ENCODE measurements at regions not wholly inside any gene's neighbourhood (a gene's known extent, or its start where the extent isn't known, plus 50 kb on each side); places are given as distances from the start of the nearest gene placed in this dataset.

DNA sequence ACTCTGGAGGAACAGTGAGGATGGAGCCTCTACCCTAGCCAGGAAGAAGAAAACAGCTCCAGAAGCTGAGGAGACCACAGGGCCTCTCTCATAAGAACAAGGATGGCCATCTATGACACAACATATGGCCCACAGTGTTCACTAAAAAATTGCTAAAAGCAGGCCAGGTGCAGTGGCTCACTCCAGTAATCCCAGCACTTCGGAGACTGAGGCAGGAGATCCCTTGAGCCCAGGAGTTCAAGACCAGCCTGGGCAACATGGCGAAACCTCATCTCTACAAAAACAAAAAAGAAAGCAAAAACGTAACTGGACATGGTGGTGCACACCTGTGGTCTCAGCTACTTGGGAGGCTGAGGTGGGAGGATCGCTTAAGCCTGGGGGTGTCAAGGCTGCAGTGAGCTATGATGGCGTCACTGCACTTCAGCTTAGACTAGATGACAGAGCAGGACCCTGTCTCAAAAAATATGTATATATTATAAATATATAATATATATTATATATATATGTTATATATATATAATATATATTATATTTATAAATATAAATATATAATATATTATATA, 103.1 kb downstream of the TOMM20 start:
- no peak for DNase-seq

DNA sequence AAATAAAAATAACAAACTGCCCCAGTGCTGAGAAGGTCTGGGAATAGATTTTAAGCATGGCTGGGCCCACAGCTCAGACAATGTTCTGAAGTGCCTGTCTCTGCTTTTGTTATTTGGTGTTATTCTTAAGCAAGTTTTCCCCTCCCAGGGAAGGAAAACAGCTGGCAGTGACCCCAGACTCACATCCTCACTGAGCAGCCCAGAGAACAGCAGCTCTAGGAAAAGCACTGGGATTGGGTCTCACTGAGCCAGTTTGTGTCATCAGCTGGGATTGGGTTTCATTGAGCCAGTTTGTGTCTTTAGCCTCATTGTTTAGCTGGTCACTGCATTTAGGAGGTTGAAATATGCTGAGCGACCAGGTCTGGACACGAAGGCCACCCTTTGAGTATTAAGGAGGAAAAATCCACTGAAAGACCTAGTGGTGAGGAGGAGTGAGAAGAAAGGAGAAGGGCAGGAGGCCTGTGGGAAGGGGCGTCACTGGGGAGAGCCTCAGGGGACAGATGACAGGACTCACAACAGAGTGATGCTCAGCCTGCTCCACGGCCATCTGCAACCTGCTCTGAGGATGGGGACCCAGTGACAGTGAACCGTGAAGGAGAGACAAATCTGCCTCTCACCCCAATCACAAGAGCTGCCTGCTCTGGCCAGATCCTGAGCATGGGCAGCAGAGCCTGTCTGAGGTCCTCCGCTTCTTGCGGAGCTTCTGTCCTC, 103.8 kb downstream of the TOMM20 start:
- no peak for DNase-seq

DNA sequence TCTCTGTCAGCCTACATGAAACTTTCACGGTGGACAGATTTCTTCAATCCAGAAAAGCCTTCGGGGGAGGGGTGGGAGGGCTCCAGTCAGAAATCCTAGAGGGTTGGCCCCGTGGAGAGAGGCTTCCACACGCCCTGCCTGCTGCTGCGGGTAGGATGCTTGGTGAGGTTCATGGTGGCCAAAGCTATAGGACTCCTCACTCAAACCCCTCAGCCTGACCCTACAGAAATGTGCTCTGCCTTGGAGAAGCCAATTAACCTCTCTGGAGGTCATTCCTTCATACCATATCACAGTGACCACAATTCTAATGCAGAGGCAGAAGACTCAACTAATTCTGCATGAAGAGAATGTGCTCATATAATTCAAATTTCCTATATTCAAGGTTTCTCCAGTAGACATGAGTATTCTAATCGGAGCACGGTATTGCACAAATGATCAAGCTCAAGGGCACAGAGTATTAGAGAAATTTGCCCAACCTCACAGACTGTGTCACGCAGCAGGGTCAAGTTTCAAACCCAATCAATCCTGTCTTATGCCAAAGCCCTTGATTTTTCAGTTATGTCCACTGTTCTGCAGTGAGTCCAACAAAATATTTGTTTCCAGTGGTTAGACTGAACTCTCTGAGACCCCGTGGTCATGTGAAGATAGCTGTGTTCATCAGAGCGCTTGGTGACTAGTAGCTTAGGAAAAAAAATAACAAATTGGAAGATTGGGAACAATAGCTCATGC, 104.8 kb downstream of the TOMM20 start:
- DNase-seq, result no peak

DNA sequence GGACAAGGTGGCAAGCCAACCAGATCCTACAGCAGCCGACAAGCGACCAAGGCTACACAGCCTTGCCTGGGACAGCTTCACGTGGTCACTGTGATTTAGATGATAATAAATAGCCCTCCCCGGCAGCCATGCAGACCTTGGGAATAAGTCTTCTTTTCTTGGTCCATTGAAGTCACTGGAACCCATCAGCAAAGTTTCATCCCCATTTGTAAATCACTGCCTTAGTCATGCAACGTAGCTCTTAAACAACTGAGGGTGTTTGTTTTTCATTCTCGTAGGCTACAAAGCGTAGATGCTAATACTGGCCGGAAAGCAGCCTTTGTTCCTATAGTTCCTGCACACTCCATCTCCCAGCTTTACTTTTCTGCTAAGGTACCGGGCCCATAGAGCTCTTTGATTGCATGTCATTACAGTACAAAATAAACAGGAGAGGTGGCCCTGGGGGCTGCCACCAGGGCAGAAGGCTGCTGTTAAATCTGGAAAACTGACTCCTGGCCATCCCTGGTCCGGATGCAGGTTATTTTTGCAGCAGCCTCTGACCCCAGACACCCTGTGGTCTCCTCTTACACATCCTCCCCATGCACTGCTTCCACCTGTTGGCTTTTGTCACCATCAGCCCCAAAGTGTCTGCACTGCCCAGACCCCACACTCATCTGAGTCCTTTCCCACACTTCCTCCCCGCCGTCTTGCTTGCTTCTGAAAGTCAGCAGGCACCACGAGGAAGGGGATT, 105.5 kb downstream of the TOMM20 start:
- no peak for DNase-seq

DNA sequence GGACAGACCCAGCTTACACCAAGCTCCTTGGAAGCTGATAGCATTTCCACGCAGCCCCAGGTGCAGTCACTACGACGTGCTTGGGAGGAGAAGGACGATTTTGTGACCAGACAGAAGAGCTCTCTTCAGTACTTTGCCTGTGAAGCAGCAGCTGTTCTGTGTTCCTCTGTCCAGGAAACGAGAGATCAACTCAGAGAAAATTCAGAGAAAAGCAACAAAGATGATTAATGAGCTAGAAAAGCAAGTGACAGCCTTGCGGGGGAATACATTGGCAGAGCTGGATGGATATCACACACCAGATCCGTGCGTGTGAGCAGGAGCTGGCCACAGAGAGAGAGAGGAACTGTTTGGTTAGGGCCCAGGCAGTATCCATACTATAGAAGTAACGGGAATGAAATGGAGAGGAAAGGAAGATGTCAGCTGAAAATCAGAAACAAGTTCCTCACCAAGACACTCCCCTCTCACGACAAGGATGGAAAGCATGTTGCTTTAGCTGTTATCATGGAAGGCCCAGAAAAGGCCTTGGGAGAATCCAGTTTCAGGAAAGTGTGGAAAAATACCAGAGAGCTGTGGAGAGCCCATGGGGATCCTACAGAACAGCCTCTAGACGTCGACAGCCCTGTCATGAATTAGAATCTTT, 106.2 kb downstream of the TOMM20 start:
- no peak for DNase-seq

DNA sequence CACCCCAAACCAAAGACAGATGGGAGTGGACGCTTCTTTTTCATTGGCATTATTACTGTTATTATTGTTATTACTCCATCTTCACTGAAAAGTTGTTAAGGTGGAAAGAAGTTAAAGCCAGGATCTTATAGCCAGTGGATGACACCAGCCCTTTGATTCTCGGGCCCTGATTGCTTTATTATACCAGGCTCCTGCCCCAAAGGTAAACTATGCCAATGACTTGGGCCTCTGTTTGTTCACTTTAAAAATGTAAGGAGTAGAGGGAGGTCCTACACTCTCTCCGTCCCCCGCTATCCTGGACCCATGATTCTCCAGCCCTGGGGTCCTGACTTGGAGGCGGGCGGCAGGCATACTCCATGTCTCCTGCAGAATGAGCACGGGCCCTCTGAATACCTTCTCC, 106.8 kb downstream of the TOMM20 start:
- no peak for DNase-seq

DNA sequence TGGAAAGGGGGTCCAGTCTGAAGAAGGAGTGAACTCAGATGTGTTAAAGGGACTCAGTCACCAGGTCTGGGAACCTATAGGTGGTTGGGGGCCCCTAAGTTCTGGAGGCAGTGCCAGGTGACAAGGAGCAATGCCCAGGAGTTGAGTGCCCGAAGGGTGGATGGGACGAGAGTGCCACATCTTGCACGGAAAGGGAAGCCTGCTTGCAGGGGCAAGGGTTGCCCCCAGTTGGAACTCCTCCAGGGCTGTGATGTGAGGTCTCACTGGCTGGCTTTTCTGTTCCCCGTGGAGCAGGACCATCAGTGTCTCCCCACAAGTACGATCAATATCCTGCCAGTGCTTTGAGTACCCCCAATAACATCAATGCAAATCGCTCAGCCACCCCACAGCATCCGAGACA, 107.3 kb downstream of the TOMM20 start:
- no peak for DNase-seq

DNA sequence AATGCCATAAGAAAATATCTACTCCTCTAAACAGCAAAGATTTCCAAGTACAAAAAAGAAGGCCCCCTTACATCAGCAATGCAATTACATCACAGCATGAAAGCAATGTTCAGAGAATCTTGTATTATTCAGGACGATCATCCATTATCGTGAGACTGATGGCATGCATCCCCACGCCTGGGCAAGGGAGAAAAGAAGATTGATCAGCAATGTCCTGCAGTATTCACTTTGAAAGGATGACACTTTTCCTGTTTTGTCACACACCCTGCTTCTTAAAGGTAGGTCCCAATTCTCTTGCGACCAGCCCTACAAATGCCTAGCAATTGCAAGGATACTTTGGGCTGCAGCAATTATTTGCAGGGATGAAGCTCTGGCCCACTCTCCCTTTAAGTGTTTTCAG, 108.7 kb downstream of the TOMM20 start:
- no peak for DNase-seq

DNA sequence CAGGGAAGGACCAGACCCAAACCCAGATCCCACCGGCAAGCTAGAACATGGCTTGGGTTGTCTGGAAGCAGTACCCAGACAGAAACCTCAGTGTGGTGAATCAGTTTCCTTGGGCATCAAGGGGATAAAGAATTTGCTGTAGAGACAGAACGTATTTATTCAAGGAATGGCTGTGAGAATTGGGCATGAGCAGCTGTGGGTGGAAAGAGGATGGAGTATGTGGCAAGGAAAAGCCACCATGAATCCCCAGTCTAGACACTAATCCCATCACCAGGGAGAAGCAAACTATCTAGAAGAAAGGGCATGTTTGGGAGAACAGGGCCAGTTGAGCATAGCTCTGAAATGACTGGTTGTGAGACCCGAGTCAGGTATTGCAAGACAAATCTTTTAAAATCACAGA, 109.2 kb downstream of the TOMM20 start:
- DNase-seq, result no peak

DNA sequence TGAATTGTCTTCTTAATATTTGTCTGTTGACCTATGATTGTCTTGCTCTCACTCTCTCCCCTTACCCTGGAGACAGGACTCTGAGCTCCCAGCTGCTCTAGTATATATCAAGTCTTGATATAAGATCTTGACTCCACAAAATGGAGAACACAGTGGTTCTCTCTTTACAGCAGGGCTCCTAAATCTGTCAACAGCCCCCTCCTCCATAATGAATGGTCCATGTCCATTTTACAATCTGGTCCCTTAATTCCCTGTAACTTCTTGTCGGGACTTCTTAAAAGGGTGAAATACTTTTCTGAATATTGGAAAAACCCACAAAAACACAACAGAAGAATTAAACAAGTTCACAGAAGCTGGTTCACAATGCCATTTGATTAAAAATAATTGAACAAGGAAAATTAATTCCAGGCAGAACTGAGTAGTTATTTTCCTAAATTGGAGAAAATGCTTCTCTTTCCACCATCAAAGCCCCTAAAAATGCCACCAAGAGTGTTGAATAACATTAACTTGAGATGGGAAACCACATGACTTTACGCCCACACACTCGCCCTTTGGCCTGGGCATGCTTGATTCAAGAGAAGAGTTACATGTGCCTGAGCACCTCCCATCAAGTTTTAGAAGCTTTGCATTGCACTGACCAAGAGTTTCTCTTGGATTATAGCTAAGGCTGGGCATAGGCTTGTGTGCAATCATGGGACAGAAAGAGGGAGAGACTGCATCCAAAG, 109.8 kb downstream of the TOMM20 start:
- no peak for DNase-seq

DNA sequence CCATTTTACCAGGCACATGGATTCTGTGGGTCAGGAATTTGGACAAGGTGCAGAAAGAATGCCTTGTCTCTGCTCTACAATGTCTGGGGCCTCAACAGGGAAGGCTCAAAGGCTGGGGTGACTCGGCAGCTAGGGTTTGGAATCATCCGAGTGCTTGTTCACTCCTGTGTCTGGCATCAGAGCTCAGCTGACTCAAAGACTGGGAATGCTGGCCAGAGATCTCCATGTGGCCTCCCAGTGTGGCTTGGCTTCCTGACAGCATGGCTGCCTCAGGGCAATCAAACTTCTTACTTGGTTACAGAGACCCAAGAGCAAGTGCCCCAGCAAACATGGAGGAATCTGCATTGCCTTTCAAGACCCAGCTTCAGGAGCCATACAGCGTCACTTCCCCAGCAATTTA, 110.5 kb downstream of the TOMM20 start:
- DNase-seq, result no peak

DNA sequence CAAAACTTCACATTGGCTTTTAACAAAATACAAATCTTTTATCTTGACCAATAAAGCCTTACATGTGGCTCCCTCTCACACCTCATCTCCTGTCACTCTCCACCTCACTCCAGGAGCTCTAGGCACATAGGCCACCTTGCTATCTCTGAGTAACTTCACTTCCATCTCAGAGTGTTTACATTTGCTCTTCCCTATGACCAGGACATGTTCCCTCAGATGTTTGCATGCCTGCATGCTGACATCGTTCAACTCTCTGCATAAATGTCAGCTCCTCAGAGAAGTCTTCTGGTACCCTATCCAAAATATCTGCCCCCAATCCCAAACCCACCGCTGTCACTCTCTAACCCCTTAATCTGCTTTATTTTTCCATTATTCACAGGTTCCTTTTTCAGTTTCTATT, 110.9 kb downstream of the TOMM20 start:
- DNase-seq, result no peak

DNA sequence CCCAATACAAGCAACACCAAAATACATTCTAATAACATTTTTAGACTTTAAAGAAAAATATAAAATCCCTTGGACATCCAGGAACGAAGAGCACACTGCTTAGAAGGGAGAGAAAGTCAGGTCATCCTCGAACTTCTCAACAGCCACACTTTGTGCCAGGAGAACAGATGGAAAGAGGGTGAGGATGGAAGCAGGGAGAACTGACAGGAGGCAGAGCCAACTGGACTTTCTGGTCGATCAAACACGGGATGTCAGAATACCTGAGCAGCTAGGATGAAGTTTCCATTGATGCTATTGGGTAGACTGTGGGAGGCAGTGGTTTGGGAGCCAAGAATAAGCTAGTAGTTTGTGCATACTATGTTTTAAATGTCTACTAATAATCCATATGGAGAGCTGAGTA, 111.4 kb downstream of the TOMM20 start:
- no peak for DNase-seq

DNA sequence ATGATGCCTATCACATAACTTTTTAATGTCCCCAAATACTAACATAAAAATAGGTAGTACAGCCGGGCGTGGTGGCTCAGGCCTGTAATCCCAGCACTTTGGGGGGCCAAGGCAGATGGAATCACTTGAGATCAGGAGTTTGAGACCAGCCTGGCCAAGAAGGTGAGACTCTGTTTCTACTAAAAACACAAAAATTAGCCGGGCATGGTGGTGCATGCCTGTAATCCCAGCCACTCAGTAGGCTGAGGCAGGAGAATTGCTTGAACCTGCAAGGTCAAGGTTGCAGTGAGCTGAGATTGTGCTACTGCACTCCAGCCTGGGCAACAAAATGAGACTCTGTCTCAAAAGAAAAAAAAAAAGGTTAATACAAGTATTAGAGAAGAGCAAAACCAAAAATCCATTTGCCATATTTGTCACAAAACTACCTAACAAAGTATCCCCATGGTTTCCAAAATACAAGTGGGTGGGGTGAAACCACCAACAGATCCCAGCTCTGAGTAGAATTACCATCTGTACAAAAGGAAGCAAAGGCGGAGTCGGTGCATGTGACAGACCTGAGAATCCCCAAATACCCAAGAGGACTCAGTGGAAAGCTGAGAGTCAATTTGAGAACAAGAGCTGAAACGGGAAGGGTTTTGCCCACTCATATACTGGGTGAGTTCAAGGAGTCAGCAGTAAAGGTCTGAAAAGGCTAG, 113.2 kb downstream of the TOMM20 start:
- DNase-seq, result peak; percentile 19

DNA sequence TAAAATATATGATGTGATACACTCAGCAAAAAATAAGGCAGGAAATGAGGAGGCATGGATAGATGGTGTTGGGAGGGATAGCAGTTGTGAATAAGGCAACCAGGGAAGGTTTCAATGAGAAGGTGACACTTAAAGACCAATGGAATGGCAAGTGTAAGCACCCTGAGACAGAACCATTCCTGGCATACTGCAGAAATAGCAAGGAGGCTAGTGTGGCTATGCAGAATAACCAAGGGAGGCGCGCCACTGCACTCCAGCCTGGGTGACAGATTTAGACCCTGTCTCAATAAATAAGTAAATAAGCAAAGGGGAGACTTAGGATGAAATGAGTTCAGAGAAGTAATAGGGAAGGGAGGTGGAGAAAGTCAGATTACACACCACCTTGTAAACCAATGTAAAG, 113.9 kb downstream of the TOMM20 start:
- no peak for DNase-seq

DNA sequence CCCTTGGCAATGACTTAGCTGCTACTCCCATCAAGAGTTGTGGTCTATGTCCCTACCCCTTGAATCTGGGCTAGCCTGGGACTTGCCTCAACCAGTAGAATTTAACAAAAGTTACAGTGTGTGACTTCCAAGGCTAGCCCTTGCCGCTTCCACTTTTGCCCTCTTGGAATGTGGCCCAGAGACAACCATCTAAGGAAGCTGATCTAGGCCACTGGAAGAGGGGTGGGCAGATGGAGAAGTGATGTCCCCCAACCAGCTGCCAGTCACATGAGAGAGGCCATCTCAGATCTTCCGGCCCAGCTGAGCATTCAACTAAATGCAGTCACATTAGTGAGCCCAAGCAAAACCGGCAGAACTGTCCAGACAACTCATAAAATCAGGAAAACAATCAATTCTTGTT, 115.1 kb downstream of the TOMM20 start:
- DNase-seq, result no peak

DNA sequence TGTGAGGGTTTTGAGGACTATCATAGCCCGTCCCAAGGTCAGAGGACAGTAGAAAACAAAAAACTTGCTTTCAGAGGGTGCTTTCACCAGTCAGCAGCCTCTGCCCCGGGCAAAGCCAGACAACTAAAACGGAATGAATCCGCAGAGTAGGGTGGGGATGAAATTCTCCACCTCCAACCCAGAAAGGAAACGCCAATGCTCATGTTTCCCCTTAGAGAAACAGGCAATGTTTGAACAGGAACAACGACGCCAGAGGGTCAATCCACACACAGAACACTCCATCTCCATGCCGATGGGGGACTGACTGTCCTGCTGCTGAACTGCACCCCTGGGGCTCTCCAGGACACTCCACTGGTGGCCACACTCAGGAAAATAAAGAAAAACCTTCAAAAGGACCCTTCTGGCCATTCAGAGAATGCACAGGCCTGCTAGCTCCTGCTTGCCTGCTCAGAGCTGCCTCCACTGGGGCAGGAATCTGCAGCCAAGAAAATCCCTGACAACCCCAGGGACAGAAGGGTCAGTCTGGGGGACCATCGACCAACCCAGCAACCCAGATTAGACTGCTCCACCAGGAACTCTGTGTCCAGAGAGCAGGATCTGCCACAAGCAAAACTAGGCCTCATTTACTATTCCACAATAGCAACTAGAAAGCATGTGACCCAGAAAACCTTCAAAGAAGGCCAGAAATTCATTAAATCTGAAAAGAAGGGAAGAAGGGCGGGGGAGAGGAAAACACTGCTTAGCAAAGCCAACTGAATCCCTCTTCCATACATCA, 116.0 kb downstream of the TOMM20 start:
- no peak for DNase-seq

DNA sequence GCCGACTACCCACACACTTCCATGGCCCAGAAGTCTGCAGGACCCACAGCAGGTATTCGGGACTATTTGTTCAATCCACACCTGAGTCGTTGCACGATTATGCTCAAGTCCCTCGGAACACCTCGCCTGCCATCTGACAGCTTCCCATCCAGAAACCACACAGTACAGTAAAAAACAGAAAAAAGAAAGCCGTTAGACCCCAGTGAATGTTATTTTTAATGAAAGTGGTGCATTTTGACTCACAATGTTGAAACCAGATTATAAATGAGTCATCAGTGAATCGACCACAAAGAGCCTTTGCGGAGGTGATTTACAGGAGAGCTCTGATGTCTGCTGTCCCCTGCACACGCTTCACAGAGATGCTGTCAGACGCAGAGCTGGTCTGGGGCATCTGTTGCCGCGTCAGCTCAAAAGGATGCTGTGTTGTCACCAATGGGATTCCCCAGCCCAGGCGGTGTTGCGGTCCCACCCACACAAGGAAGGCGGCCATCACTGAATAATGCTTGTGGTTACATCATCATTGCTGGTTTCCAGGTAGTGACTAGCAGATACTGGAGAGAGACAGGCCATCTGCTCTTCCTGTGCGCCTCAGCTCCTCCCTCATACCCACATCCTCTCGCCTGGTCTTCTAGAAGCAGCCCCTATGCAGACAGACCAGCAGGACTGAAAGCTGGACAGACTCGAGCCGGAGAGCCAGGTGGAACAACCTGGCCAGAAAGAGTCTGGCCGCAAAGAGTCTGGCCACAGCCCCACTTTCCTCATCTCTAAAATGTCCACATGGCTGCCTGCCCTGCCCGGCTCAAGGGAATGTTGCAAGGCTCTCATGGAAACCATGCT, 116.8 kb downstream of the TOMM20 start:
- DNase-seq, result peak; percentile 98

DNA sequence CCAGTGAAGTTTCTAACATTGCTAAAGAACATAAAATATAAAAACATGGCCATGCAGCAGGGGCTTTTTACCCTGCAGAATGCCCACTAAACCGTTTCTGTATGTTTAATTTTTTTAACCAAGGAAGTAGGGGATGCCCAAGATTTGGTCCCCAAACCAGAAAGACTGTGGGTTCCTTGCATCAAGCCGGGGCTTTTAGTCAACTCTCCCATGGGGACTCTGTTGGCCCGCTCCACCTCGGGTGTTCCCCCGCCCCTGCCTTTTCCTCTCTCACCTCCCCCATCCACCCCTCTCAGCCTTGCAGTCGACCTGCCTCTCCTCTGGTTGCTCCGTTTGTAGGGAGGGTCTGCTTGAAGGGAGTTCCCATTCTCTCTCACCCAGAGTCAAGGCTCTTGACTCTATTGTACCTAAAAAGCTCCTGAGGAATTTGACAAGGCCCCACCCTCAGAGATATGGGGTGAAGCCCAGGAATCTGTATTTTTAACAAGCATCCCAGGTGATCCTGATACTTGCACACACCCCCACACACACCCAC, 117.5 kb downstream of the TOMM20 start:
- peak; percentile 73 for DNase-seq
